GM06990 (cell line): ENCODE measurements at regions not wholly inside any gene's neighbourhood (a gene's known extent, or its start where the extent isn't known, plus 50 kb on each side); places are given as distances from the start of the nearest gene placed in this dataset.

Source experiments
- DNase-seq: peaks from one replicate; pipeline ENCODE4 v3.0.0-alpha.2; 2011; ENCODE audit not compliant: insufficient read length; ENCODE audit errors: extremely low read depth
- H3K27me3 ChIP-seq: replicated peaks from 2 replicates; pipeline ENCODE4 v1.6.0; 2011; ENCODE audit warnings: low read length; ENCODE audit not compliant: control insufficient read depth, insufficient read depth
- H3K36me3 ChIP-seq: 2 replicates; pipeline ENCODE4 v1.5.1; 2011; ENCODE audit warnings: low read length; ENCODE audit not compliant: control insufficient read depth, insufficient read depth
- H3K4me3 ChIP-seq: replicated peaks from 2 replicates; pipeline ENCODE4 v1.5.1; 2011; ENCODE audit warnings: low read depth, mild to moderate bottlenecking, control low read depth, low read length
- CTCF ChIP-seq: IDR thresholded peaks from 2 replicates; pipeline ENCODE4 v1.5.1; 2011; ENCODE audit warnings: low read length, control low read depth, mild to moderate bottlenecking, inconsistent platforms; ENCODE audit not compliant: insufficient read depth, poor library complexity, severe bottlenecking

GRCh38 chr3:86748015-86748414 lies 242.9 kb downstream of the VGLL3 start:
- no peaks in the 10 kb centered on the region for H3K27me3 ChIP-seq
- H3K36me3 ChIP-seq: no peaks in the 10 kb centered on the region
- TF ChIP-seq CTCF: no peak
- no peak for DNase-seq
- no peak overlapping the region for H3K4me3 ChIP-seq

- no peak for DNase-seq
- Histone ChIP-seq H3K27me3 (no peaks in the 10 kb centered on the region), H3K4me3 (no peak overlapping the region), H3K36me3 (no peaks in the 10 kb centered on the region)
- TF ChIP-seq CTCF: no peak
Measured at GRCh38 chr3:86744051-86744450, 246.9 kb downstream of the VGLL3 start.

GRCh38 chr3:86743233-86743632 lies 247.7 kb downstream of the VGLL3 start:
- Histone ChIP-seq H3K27me3 (no peaks in the 10 kb centered on the region), H3K36me3 (no peaks in the 10 kb centered on the region), H3K4me3 (no peak overlapping the region)
- TF ChIP-seq CTCF: no peak
- no peak for DNase-seq

GRCh38 chr3:86740751-86741150 lies 250.2 kb downstream of the VGLL3 start:
- Histone ChIP-seq H3K27me3 (no peaks in the 10 kb centered on the region), H3K36me3 (no peaks in the 10 kb centered on the region), H3K4me3 (no peak overlapping the region)
- no peak for TF ChIP-seq CTCF
- DNase-seq: no peak

GRCh38 chr3:86739244-86739643 lies 251.7 kb downstream of the VGLL3 start:
- H3K36me3 ChIP-seq: no peaks in the 10 kb centered on the region
- no peak for TF ChIP-seq CTCF
- H3K4me3 ChIP-seq: no peak overlapping the region
- no peak for DNase-seq
- H3K27me3 ChIP-seq: no peaks in the 10 kb centered on the region

GRCh38 chr3:86738684-86739083 lies 252.3 kb downstream of the VGLL3 start:
- DNase-seq: no peak
- Histone ChIP-seq H3K27me3 (no peaks in the 10 kb centered on the region), H3K36me3 (no peaks in the 10 kb centered on the region), H3K4me3 (no peak overlapping the region)
- TF ChIP-seq CTCF: no peak
